ENCODE measurements at regions not wholly inside any gene's neighbourhood (a gene's known extent, or its start where the extent isn't known, plus 50 kb on each side); places are given as distances from the start of the nearest gene placed in this dataset.

- Histone ChIP-seq H3K27ac (ENCODE audit: low read depth in 1 of 2, low read length in 1 of 2) (no peak overlapping the region), H3K9ac (ENCODE audit: insufficient read depth in 1 of 2, low read length in 2 of 2) (no peak overlapping the region), H3K36me3 (ENCODE audit: control insufficient read depth in 4 of 4, insufficient read depth in 4 of 4, low read length in 4 of 4) (no peaks in the 10 kb centered on the region), H3K9me3 (ENCODE audit: control insufficient read depth in 4 of 4, insufficient read depth in 3 of 4, low read length in 3 of 4) (no peaks in the 10 kb centered on the region), H3K27me3 (ENCODE audit: control insufficient read depth in 3 of 3, insufficient read depth in 3 of 3, low read length in 2 of 3) (no peaks in the 10 kb centered on the region), H3K4me1 (ENCODE audit: control insufficient read depth in 5 of 5, insufficient read depth in 5 of 5, low read length in 5 of 5) (peaks cover 0 to 4% (median 0%) of the 10 kb centered on the region in 5 donors), H3K4me3 (no peak overlapping the region)
- ATAC-seq (ENCODE audit: insufficient read depth, low FRiP score): no peak
- DNase-seq: no peak
- TF ChIP-seq CTCF (IDR thresholded peaks at IDR 0.05; ENCODE audit: control extremely low read depth, extremely low read depth): no peak
- 92 to 94% methylated on average over 5 of the region's 5 CpGs for WGBS, 2 donors
These were observed 97.3 kb upstream of the LRRN1 start for GRCh38 chr3:3701949-3702348.

- H3K36me3 ChIP-seq (ENCODE audit: control insufficient read depth in 4 of 4, insufficient read depth in 4 of 4, low read length in 4 of 4): no peaks in the 10 kb centered on the region
- H3K4me1 ChIP-seq (ENCODE audit: control insufficient read depth in 5 of 5, insufficient read depth in 5 of 5, low read length in 5 of 5): peaks cover 0 to 2% (median 0%) of the 10 kb centered on the region in 5 donors
- no peak for ATAC-seq (ENCODE audit: insufficient read depth, low FRiP score)
- H3K27me3 ChIP-seq (ENCODE audit: control insufficient read depth in 3 of 3, insufficient read depth in 3 of 3, low read length in 2 of 3): no peaks in the 10 kb centered on the region
- H3K27ac ChIP-seq (ENCODE audit: low read depth in 1 of 2, low read length in 1 of 2): no peak overlapping the region
- no peak overlapping the region for H3K9ac ChIP-seq (ENCODE audit: insufficient read depth in 1 of 2, low read length in 2 of 2)
- H3K4me3 ChIP-seq: no peak overlapping the region
- 58 to 84% methylated on average over 7 of the region's 7 CpGs for WGBS, 2 donors
- no peaks in the 10 kb centered on the region for H3K9me3 ChIP-seq (ENCODE audit: control insufficient read depth in 4 of 4, insufficient read depth in 3 of 4, low read length in 3 of 4)
- no peak for TF ChIP-seq CTCF (IDR thresholded peaks at IDR 0.05; ENCODE audit: control extremely low read depth, extremely low read depth)
- DNase-seq: peak in 2 of 3 donors; percentile 16 to 20
These were observed 99.2 kb upstream of the LRRN1 start for GRCh38 chr3:3699816-3700633.

GRCh38 chr3:3699407-3699806 lies 99.8 kb upstream of the LRRN1 start:
- Histone ChIP-seq H3K27ac (ENCODE audit: low read depth in 1 of 2, low read length in 1 of 2) (no peak overlapping the region), H3K27me3 (ENCODE audit: control insufficient read depth in 3 of 3, insufficient read depth in 3 of 3, low read length in 2 of 3) (no peaks in the 10 kb centered on the region), H3K4me3 (no peak overlapping the region), H3K4me1 (ENCODE audit: control insufficient read depth in 5 of 5, insufficient read depth in 5 of 5, low read length in 5 of 5) (no peaks in the 10 kb centered on the region), H3K9me3 (ENCODE audit: control insufficient read depth in 4 of 4, insufficient read depth in 3 of 4, low read length in 3 of 4) (no peaks in the 10 kb centered on the region), H3K9ac (ENCODE audit: insufficient read depth in 1 of 2, low read length in 2 of 2) (no peak overlapping the region), H3K36me3 (ENCODE audit: control insufficient read depth in 4 of 4, insufficient read depth in 4 of 4, low read length in 4 of 4) (no peaks in the 10 kb centered on the region)
- WGBS, 2 donors: 82 to 84% methylated on average over 5 of the region's 5 CpGs
- ATAC-seq (ENCODE audit: insufficient read depth, low FRiP score) (no peak), DNase-seq (no peak)
- TF ChIP-seq CTCF (IDR thresholded peaks at IDR 0.05; ENCODE audit: control extremely low read depth, extremely low read depth): no peak

Data from lung (tissue), 11 donors.